GM21576 (cell line): ENCODE measurements at regions not wholly inside any gene's neighbourhood (a gene's known extent, or its start where the extent isn't known, plus 50 kb on each side); places are given as distances from the start of the nearest gene placed in this dataset.
"Not testable (repeated sequence)": the region's sequence is repeated elsewhere in the genome, so short reads cannot be mapped to it uniquely, and the experiment has no call there.

Experiments used
- ATAC-seq: cut with Tn5 transposase; IDR thresholded peaks from one replicate; pipeline ENCODE4 v1.9.1; 2021; ENCODE audit warnings: mild to moderate bottlenecking, moderate library complexity; ENCODE audit not compliant: unreplicated experiment

GRCh38 chr21:6553505-6554376 lies 3967.6 kb upstream of the TPTE start:
- not testable (repeated sequence) for ATAC-seq

- not testable (repeated sequence) for ATAC-seq
Measured at GRCh38 chr21:6554377-6554864, 3967.0 kb upstream of the TPTE start.

- peak; percentile 60 for ATAC-seq
Measured at GRCh38 chr21:6556516-6556915, 3964.9 kb upstream of the TPTE start.

GRCh38 chr21:6557415-6557814 lies 3964.0 kb upstream of the TPTE start:
- not testable (repeated sequence) for ATAC-seq

GRCh38 chr21:6561168-6561567 lies 3960.2 kb upstream of the TPTE start:
- ATAC-seq: not testable (repeated sequence)

- not testable (repeated sequence) for ATAC-seq
Measured at GRCh38 chr21:6561578-6561977, 3959.8 kb upstream of the TPTE start.

- not testable (repeated sequence) for ATAC-seq
Measured at GRCh38 chr21:6564543-6565166, 3956.7 kb upstream of the TPTE start.

GRCh38 chr21:6565190-6566094 lies 3955.9 kb upstream of the TPTE start:
- ATAC-seq: not testable (repeated sequence)

GRCh38 chr21:6567542-6567941 lies 3953.8 kb upstream of the TPTE start:
- ATAC-seq: not testable (repeated sequence)

GRCh38 chr21:6569152-6569551 lies 3952.2 kb upstream of the TPTE start:
- peak; percentile 53 for ATAC-seq

GRCh38 chr21:6569587-6570392 lies 3951.6 kb upstream of the TPTE start:
- ATAC-seq: peak; percentile 62

- not testable (repeated sequence) for ATAC-seq
Measured at GRCh38 chr21:6570700-6571368, 3950.5 kb upstream of the TPTE start.

- not testable (repeated sequence) for ATAC-seq
Measured at GRCh38 chr21:6573576-6573975, 3947.8 kb upstream of the TPTE start.

- not testable (repeated sequence) for ATAC-seq
Measured at GRCh38 chr21:6579801-6580200, 3941.6 kb upstream of the TPTE start.
